ENCODE measurements at regions not wholly inside any gene's neighbourhood (a gene's known extent, or its start where the extent isn't known, plus 50 kb on each side); places are given as distances from the start of the nearest gene placed in this dataset.

DNA sequence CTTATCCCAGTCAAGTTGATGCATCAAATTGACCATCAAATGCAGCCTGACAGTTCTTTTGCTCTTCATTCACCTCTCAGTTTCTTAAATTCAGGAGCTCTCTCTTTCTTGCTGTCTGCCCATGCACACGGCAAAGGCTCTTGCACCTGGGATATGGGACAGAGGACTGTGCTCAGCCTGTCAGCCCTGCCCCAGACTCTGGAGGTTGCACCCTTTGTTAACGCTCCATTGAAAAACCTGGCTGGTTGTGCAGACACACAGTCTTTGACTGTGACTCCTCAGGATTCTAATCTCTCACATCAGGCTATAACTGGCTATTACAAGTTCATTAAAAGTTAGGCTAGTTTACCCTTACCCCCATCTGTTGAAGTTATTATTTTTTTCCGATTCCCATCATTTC lies 1032.5 kb downstream of the SOCS6 start:
- TF ChIP-seq, protein P1, sequence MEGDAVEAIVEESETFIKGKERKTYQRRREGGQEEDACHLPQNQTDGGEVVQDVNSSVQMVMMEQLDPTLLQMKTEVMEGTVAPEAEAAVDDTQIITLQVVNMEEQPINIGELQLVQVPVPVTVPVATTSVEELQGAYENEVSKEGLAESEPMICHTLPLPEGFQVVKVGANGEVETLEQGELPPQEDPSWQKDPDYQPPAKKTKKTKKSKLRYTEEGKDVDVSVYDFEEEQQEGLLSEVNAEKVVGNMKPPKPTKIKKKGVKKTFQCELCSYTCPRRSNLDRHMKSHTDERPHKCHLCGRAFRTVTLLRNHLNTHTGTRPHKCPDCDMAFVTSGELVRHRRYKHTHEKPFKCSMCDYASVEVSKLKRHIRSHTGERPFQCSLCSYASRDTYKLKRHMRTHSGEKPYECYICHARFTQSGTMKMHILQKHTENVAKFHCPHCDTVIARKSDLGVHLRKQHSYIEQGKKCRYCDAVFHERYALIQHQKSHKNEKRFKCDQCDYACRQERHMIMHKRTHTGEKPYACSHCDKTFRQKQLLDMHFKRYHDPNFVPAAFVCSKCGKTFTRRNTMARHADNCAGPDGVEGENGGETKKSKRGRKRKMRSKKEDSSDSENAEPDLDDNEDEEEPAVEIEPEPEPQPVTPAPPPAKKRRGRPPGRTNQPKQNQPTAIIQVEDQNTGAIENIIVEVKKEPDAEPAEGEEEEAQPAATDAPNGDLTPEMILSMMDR (IDR thresholded peaks at IDR 0.05) = no peak
- TF ChIP-seq POLR2A (IDR thresholded peaks at IDR 0.05) = no peak
